Liver (tissue), 8 donors: ENCODE measurements at regions not wholly inside any gene's neighbourhood (a gene's known extent, or its start where the extent isn't known, plus 50 kb on each side); places are given as distances from the start of the nearest gene placed in this dataset.

Experiments used
- DNase-seq: peaks from one replicate; pipeline ENCODE4 v3.0.0-alpha.2; 2017; ENCODE audit warnings: low spot score
- H3K27ac ChIP-seq, 2 donors: one replicate each; pipeline ENCODE4 v1.7.0; 2013; ENCODE audit warnings: inconsistent platforms in 2 of 2, low read length in 2 of 2, control low read depth in 1 of 2, low read depth in 1 of 2, mild to moderate bottlenecking in 1 of 2
- H3K27me3 ChIP-seq, 4 donors: one replicate each; pipeline versions ENCODE4 v1.6.1 to v1.7.0; 2013; ENCODE audit warnings: low read length in 3 of 4, inconsistent platforms in 1 of 4, mild to moderate bottlenecking in 1 of 4, moderate library complexity in 1 of 4; ENCODE audit not compliant: control insufficient read depth in 4 of 4, insufficient read depth in 4 of 4
- H3K36me3 ChIP-seq, 4 donors: one replicate each; pipeline versions ENCODE4 v1.6.1 to v1.7.0; 2013; ENCODE audit warnings: low read length in 3 of 4, mild to moderate bottlenecking in 3 of 4, low read depth in 1 of 4, moderate library complexity in 1 of 4; ENCODE audit not compliant: control insufficient read depth in 4 of 4, insufficient read depth in 3 of 4
- H3K4me1 ChIP-seq, 4 donors: one replicate each; pipeline versions ENCODE4 v1.6.1 to v1.7.0; 2013; ENCODE audit warnings: low read length in 3 of 4, mild to moderate bottlenecking in 3 of 4, moderate library complexity in 1 of 4; ENCODE audit not compliant: control insufficient read depth in 4 of 4, insufficient read depth in 4 of 4
- H3K4me3 ChIP-seq, 3 donors: one replicate each; pipeline versions ENCODE4 v1.6.1 to v1.7.0; 2013; ENCODE audit warnings: low read length in 3 of 3, control low read depth in 1 of 3, low read depth in 1 of 3, mild to moderate bottlenecking in 1 of 3
- H3K9ac ChIP-seq, 2 donors: one replicate each; pipeline ENCODE4 v1.7.0; 2013; ENCODE audit warnings: low read length in 2 of 2, mild to moderate bottlenecking in 2 of 2, moderate library complexity in 2 of 2, control low read depth in 1 of 2, low read depth in 1 of 2
- H3K9me3 ChIP-seq, 4 donors: one replicate each; pipeline versions ENCODE4 v1.6.1 to v1.7.0; 2013; ENCODE audit warnings: low read length in 3 of 4; ENCODE audit not compliant: control insufficient read depth in 4 of 4
- FOXA1 ChIP-seq: IDR thresholded peaks from 2 replicates; pipeline ENCODE4 v1.6.1; 2016; ENCODE audit warnings: antibody characterized with exemption
- HNF4G ChIP-seq: IDR thresholded peaks from 2 replicates; pipeline ENCODE4 v1.6.1; 2016; ENCODE audit warnings: antibody characterized with exemption
- NR2F2 ChIP-seq: IDR thresholded peaks from 2 replicates; pipeline ENCODE4 v1.6.1; 2016; ENCODE audit warnings: antibody characterized with exemption
- RAD21 ChIP-seq, 2 donors: IDR thresholded peaks; 2 replicates each; pipeline ENCODE4 v1.6.1; 2016; ENCODE audit warnings: antibody characterized with exemption in 2 of 2, mild to moderate bottlenecking in 2 of 2
- REST ChIP-seq: IDR thresholded peaks from 2 replicates; pipeline ENCODE4 v1.6.1; 2016; ENCODE audit warnings: antibody characterized with exemption, mild to moderate bottlenecking
- RXRA ChIP-seq, 2 donors: IDR thresholded peaks; 2 replicates each; pipeline ENCODE4 v1.6.1; 2017 to 2018; ENCODE audit warnings: antibody characterized with exemption in 2 of 2, mild to moderate bottlenecking in 1 of 2
- SP1 ChIP-seq: IDR thresholded peaks from 2 replicates; pipeline ENCODE4 v1.6.1; 2018; ENCODE audit warnings: antibody characterized with exemption, mild to moderate bottlenecking
- TAF1 ChIP-seq: conservative IDR thresholded peaks from 2 replicates; pipeline ENCODE4 v1.6.1; 2016; ENCODE audit warnings: antibody characterized with exemption, mild to moderate bottlenecking
- YY1 ChIP-seq: IDR thresholded peaks from 2 replicates; pipeline ENCODE4 v1.6.1; 2016; ENCODE audit warnings: antibody characterized with exemption, mild to moderate bottlenecking
- ZBTB33 ChIP-seq: IDR thresholded peaks from 2 replicates; pipeline ENCODE4 v1.6.1; 2016; ENCODE audit warnings: antibody characterized with exemption
- WGBS: extraction: QIAGEN DNeasy Blood & Tissue Kit; methylation state at CpG from one replicate; pipeline ENCODE4 v1.1.7; 2013; 5-methylcytosine and 5-hydroxymethylcytosine counted together
- TF ChIP-seq, protein P1 (sequence below): fragments of 150-350 bp; IDR thresholded peaks from 2 replicates; pipeline ENCODE4 v1.5.1; 2017; ENCODE audit warnings: improper control_type of control experiment, low read depth, low read length; ENCODE audit not compliant: missing input control
- TF ChIP-seq, protein P2 (sequence below): IDR thresholded peaks from 2 replicates; pipeline ENCODE4 v1.6.1; 2016; ENCODE audit warnings: antibody characterized with exemption
- donor health status: healthy.
- donor health status: healthy.
- donor health status: healthy.
- donor health status: healthy.
- donor health status: healthy.

DNA sequence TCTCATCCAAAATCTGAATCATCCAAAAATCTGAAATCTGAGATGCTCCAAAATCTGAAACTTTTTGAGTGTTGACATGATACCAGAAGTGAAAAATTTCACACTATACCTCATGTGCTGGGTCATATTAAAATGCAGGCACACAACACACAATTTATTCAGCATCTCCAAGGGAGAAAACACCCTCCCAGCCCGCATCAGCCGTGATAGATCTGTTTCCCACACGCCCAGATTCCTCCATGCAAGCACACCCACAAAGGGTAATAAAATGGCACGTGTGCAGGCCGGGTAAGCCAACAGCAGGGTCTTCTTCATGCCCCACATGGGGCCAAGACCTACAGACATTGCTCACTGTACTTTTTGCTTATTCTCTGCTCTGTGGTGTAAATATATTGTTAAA lies 173.1 kb upstream of the FERD3L start (continued):
- no peak for TF ChIP-seq RAD21 (IDR thresholded peaks at IDR 0.05)
- no peak for TF ChIP-seq FOXA1
- no peak for TF ChIP-seq HNF4G

DNA sequence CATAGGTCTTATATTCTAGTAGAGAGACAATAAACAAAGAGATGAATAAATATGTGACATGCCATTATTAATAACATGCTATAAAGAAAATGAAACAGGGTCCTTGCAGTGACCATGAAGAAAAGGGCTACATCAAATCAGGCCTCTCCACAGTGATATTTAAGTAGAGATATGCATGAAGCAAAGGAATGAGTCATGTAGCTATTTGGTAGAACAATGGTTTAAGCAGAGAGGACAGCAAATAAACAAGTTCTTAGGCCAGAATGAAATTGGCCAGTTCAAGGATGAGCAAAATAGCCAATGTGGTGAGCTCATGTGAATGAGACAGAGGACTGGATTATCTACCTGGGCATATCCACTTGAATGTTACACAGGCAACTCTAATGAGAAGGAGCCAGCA lies 172.2 kb upstream of the FERD3L start:
- H3K4me3 ChIP-seq, result no peak overlapping the region
- no peaks in the 10 kb centered on the region for H3K36me3 ChIP-seq
- H3K4me1 ChIP-seq, result no peaks in the 10 kb centered on the region
- no peak overlapping the region for H3K9ac ChIP-seq
- TF ChIP-seq RAD21 (IDR thresholded peaks at IDR 0.05) (no peak), TAF1 (no peak)
- TF ChIP-seq, protein P1, sequence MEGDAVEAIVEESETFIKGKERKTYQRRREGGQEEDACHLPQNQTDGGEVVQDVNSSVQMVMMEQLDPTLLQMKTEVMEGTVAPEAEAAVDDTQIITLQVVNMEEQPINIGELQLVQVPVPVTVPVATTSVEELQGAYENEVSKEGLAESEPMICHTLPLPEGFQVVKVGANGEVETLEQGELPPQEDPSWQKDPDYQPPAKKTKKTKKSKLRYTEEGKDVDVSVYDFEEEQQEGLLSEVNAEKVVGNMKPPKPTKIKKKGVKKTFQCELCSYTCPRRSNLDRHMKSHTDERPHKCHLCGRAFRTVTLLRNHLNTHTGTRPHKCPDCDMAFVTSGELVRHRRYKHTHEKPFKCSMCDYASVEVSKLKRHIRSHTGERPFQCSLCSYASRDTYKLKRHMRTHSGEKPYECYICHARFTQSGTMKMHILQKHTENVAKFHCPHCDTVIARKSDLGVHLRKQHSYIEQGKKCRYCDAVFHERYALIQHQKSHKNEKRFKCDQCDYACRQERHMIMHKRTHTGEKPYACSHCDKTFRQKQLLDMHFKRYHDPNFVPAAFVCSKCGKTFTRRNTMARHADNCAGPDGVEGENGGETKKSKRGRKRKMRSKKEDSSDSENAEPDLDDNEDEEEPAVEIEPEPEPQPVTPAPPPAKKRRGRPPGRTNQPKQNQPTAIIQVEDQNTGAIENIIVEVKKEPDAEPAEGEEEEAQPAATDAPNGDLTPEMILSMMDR, result no peak
- TF ChIP-seq, protein P2, sequence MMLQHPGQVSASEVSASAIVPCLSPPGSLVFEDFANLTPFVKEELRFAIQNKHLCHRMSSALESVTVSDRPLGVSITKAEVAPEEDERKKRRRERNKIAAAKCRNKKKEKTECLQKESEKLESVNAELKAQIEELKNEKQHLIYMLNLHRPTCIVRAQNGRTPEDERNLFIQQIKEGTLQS, result no peak
- DNase-seq, result no peak
- no peaks in the 10 kb centered on the region for H3K9me3 ChIP-seq
- H3K27ac ChIP-seq, result no peak overlapping the region
- H3K27me3 ChIP-seq, result no peaks in the 10 kb centered on the region

- Histone ChIP-seq H3K27me3 (no peaks in the 10 kb centered on the region), H3K4me3 (no peak overlapping the region), H3K36me3 (no peaks in the 10 kb centered on the region), H3K4me1 (no peaks in the 10 kb centered on the region), H3K9ac (no peak overlapping the region), H3K9me3 (no peaks in the 10 kb centered on the region), H3K27ac (no peak overlapping the region)
- DNase-seq, result no peak
- 71% methylated on average over 1 of the region's 1 CpG for WGBS
- no peak for TF ChIP-seq NR2F2
- no peak for TF ChIP-seq SP1
- TF ChIP-seq, protein P1, result no peak
- TF ChIP-seq REST, result no peak
- no peak for TF ChIP-seq ZBTB33
- TF ChIP-seq, protein P2, result no peak
- TF ChIP-seq RXRA (IDR thresholded peaks at IDR 0.05), result no peak
- TF ChIP-seq RAD21 (IDR thresholded peaks at IDR 0.05), result no peak
- no peak for TF ChIP-seq YY1
Measured at GRCh38 chr7:19312416-19312815, 167.2 kb upstream of the FERD3L start.
